Osteoblast (primary cell): ENCODE measurements at regions not wholly inside any gene's neighbourhood (a gene's known extent, or its start where the extent isn't known, plus 50 kb on each side); places are given as distances from the start of the nearest gene placed in this dataset.

Source experiments
- DNase-seq: peaks from one replicate; pipeline ENCODE4 v3.0.0; 2011; ENCODE audit warnings: low spot score, mixed read lengths; ENCODE audit not compliant: insufficient read length; ENCODE audit errors: missing footprints
- H2AFZ ChIP-seq: 2 replicates; pipeline ENCODE4 v1.6.0; 2011; ENCODE audit warnings: mild to moderate bottlenecking, low read length
- H3K27ac ChIP-seq: 2 replicates; pipeline ENCODE4 v1.5.1; 2011; ENCODE audit warnings: mild to moderate bottlenecking, low read depth, low read length, moderate library complexity
- H3K27me3 ChIP-seq: 2 replicates; pipeline ENCODE4 v1.6.0; 2012; ENCODE audit warnings: mild to moderate bottlenecking, control low read depth, inconsistent platforms, low read length, moderate library complexity; ENCODE audit not compliant: insufficient read depth
- H3K36me3 ChIP-seq: 2 replicates; pipeline ENCODE4 v1.5.1; 2011; ENCODE audit warnings: mild to moderate bottlenecking, low read length, control low read depth, moderate library complexity; ENCODE audit not compliant: insufficient read depth
- H3K4me1 ChIP-seq: 2 replicates; pipeline ENCODE4 v1.5.1; 2011; ENCODE audit warnings: mild to moderate bottlenecking, low read length, control low read depth, moderate library complexity; ENCODE audit not compliant: insufficient read depth
- H3K4me2 ChIP-seq: 2 replicates; pipeline ENCODE4 v1.6.0; 2011; ENCODE audit warnings: mild to moderate bottlenecking, low read length; ENCODE audit not compliant: insufficient read depth
- H3K4me3 ChIP-seq: fragments of 200-600 bp; sonication (generic); 3 replicates; pipeline ENCODE4 v1.5.1; 2012; ENCODE audit warnings: mild to moderate bottlenecking, low read length, inconsistent platforms; ENCODE audit not compliant: insufficient read depth
- H3K79me2 ChIP-seq: 2 replicates; pipeline ENCODE4 v1.6.0; 2012; ENCODE audit warnings: mild to moderate bottlenecking, low read length, control low read depth, inconsistent platforms; ENCODE audit not compliant: insufficient read depth
- H3K9me3 ChIP-seq: 2 replicates; pipeline ENCODE4 v1.5.1; 2011; ENCODE audit warnings: low read depth, low read length, control low read depth
- H4K20me1 ChIP-seq: 2 replicates; pipeline ENCODE4 v1.6.0; 2012; ENCODE audit warnings: mild to moderate bottlenecking, low read length, control low read depth; ENCODE audit not compliant: insufficient read depth
- CTCF ChIP-seq: IDR thresholded peaks from 2 replicates; pipeline ENCODE4 v1.5.1; 2011; ENCODE audit warnings: mild to moderate bottlenecking, low read depth, low read length, moderate library complexity; ENCODE audit errors: extremely low read depth

DNA sequence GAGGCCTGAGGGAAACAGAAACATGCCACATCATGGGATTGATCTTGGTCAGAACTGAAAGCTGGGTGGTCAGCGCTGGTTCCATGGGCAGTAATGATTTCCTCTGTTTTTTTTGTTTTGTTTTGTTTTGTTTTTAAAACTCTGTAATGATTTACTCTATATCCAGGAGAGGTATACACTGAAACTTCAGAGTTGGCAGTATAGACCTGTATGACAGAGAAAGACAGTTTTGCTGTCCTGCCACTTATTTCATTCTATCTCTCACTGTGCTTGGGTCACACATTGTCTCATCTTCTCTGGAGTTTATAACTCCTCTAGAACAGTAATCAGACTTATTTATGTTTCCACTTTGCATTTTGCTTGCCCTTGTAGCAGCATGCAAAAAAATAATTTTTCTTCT, 105.1 kb upstream of the SLITRK1 start:
- H3K9me3 ChIP-seq = no peaks in the 10 kb centered on the region
- no peaks in the 10 kb centered on the region for H4K20me1 ChIP-seq
- H3K4me1 ChIP-seq = no peaks in the 10 kb centered on the region
- no peak overlapping the region for H3K27ac ChIP-seq
- H3K4me2 ChIP-seq = no peak overlapping the region
- TF ChIP-seq CTCF = no peak
- H2AFZ ChIP-seq = no peak overlapping the region
- DNase-seq = no peak
- H3K79me2 ChIP-seq = no peaks in the 10 kb centered on the region
- H3K4me3 ChIP-seq = no peak overlapping the region
- no peaks in the 10 kb centered on the region for H3K27me3 ChIP-seq
- no peaks in the 10 kb centered on the region for H3K36me3 ChIP-seq

- Histone ChIP-seq H2AFZ (no peak overlapping the region), H3K27ac (no peak overlapping the region), H3K4me1 (no peaks in the 10 kb centered on the region), H3K9me3 (no peaks in the 10 kb centered on the region), H3K27me3 (no peaks in the 10 kb centered on the region), H3K36me3 (no peaks in the 10 kb centered on the region), H3K4me3 (no peak overlapping the region), H3K4me2 (no peak overlapping the region), H4K20me1 (no peaks in the 10 kb centered on the region), H3K79me2 (no peaks in the 10 kb centered on the region)
- TF ChIP-seq CTCF = no peak
- no peak for DNase-seq
Measured at GRCh38 chr13:83984793-83985192, 102.5 kb upstream of the SLITRK1 start.

DNA sequence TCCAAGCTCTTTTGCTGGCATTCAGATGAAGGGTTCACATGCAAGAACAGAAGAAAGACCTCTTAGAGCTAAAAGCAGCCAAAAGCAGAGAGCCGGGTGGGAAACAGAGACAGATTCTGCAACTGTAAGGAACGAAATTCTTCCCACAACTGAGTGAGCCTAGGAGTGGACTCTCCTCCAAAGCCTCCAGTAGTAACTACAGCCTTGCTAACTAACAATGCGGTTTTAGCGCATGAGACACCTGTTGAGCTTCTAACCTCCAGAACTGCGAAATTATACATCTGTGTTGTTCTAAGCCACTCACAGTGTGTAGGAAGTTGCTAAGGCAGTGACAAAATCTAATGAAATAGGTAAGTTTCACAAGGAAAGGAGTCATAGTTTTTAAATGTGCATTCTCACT, 98.1 kb upstream of the SLITRK1 start:
- Histone ChIP-seq H3K79me2 (no peaks in the 10 kb centered on the region), H4K20me1 (no peaks in the 10 kb centered on the region), H3K4me3 (no peak overlapping the region), H3K27me3 (no peaks in the 10 kb centered on the region), H3K9me3 (no peaks in the 10 kb centered on the region), H3K4me2 (no peak overlapping the region), H2AFZ (no peak overlapping the region), H3K27ac (no peak overlapping the region), H3K36me3 (no peaks in the 10 kb centered on the region), H3K4me1 (no peaks in the 10 kb centered on the region)
- DNase-seq = no peak
- TF ChIP-seq CTCF = no peak

DNA sequence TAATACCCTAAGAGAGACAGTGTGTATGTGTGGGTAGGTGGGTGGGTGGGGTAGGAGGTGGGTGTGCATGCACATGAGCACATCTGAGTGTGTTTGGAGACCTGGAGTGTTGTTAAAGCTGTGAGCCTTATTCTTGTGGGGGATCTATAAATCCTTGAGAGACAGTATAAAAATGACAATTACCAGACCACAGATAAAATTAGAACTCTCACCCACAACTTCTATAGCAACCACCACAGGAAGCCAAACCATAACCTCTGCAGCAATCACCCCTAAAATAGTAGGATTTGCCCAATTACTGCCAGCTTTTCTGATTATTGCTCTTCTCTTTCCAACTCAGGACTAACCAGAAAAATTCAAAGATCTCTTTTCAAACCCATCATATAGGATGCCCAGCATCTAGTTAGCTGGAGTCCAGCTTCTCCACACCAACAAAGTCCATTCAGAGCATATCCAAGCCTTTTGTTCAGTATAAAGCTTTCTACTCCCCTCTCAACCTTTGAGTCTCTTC, 93.4 kb upstream of the SLITRK1 start:
- Histone ChIP-seq H3K4me3 (no peak overlapping the region), H3K27ac (no peak overlapping the region), H3K9me3 (no peaks in the 10 kb centered on the region), H4K20me1 (no peaks in the 10 kb centered on the region), H3K79me2 (no peaks in the 10 kb centered on the region), H3K4me1 (no peaks in the 10 kb centered on the region), H3K36me3 (no peaks in the 10 kb centered on the region), H3K4me2 (no peak overlapping the region), H2AFZ (no peak overlapping the region), H3K27me3 (no peaks in the 10 kb centered on the region)
- DNase-seq = no peak
- no peak for TF ChIP-seq CTCF
